Activated naive CD8-positive, alpha-beta T cell treated with anti-CD3 and anti-CD28 coated beads, Interleukin-2, amount 10 ng/mL, durations not matched to agents 7 days and 5 days (primary cell): ENCODE measurements at regions not wholly inside any gene's neighbourhood (a gene's known extent, or its start where the extent isn't known, plus 50 kb on each side); places are given as distances from the start of the nearest gene placed in this dataset.

Experiments used
- ATAC-seq: fragments of 150-1000 bp; cut with Tn5 transposase; one replicate; pipeline ENCODE4 v1.10.0; 2021; ENCODE audit warnings: low read depth, moderate library complexity
- POLR2A ChIA-PET: fragments of 350-600 bp; sonication (Branson Sonifier 250); formaldehyde crosslinking; loops from one replicate; lab custom pipeline; 2021; ENCODE audit warnings: antibody characterized with exemption; lab: Charles Lee
- DNase-seq: peaks from one replicate; pipeline ENCODE4 v3.0.0; 2021
- H3K27ac Mint-ChIP-seq: one replicate; pipeline ENCODE4 v1.8.0; 2022; ENCODE audit warnings: mild to moderate bottlenecking, mixed read lengths
- H3K27me3 Mint-ChIP-seq: one replicate; pipeline ENCODE4 v1.8.0; 2022; ENCODE audit warnings: mild to moderate bottlenecking, moderate library complexity, mixed read lengths
- H3K36me3 Mint-ChIP-seq: one replicate; pipeline ENCODE4 v1.8.0; 2021; ENCODE audit warnings: mild to moderate bottlenecking, mixed read lengths
- H3K4me1 Mint-ChIP-seq: one replicate; pipeline ENCODE4 v1.8.0; 2021; ENCODE audit warnings: mixed read lengths
- H3K4me3 Mint-ChIP-seq: one replicate; pipeline ENCODE4 v1.8.0; 2022; ENCODE audit warnings: mild to moderate bottlenecking, moderate library complexity, mixed read lengths
- H3K9me3 Mint-ChIP-seq: one replicate; pipeline ENCODE4 v1.8.0; 2021; ENCODE audit warnings: mixed read lengths

- Mint-ChIP-seq H3K27ac (no peak overlapping the region), H3K36me3 (no peaks in the 10 kb centered on the region), H3K4me3 (no peak overlapping the region), H3K4me1 (peaks cover 2% of the 10 kb centered on the region), H3K9me3 (peaks cover 4% of the 10 kb centered on the region), H3K27me3 (no peaks in the 10 kb centered on the region)
- no peak for ATAC-seq
- DNase-seq = no peak
- POLR2A ChIA-PET = no interaction called here
Measured at GRCh38 chr2:104641786-104642185, 212.1 kb upstream of the POU3F3 start.

- Mint-ChIP-seq H3K27me3 (peaks cover 4% of the 10 kb centered on the region), H3K9me3 (no peaks in the 10 kb centered on the region), H3K27ac (no peak overlapping the region), H3K4me3 (no peak overlapping the region), H3K36me3 (no peaks in the 10 kb centered on the region), H3K4me1 (no peaks in the 10 kb centered on the region)
- no peak for ATAC-seq
- no peak for DNase-seq
- POLR2A ChIA-PET = no interaction called here
Measured at GRCh38 chr2:104648376-104648775, 205.5 kb upstream of the POU3F3 start.

GRCh38 chr2:104649866-104650265, 204.0 kb upstream of the POU3F3 start:
- H3K4me1 Mint-ChIP-seq = no peaks in the 10 kb centered on the region
- DNase-seq (no peak), ATAC-seq (no peak)
- H3K9me3 Mint-ChIP-seq = no peaks in the 10 kb centered on the region
- H3K27me3 Mint-ChIP-seq = peaks cover 4% of the 10 kb centered on the region
- no peaks in the 10 kb centered on the region for H3K36me3 Mint-ChIP-seq
- H3K27ac Mint-ChIP-seq = no peak overlapping the region
- POLR2A ChIA-PET = no interaction called here
- no peak overlapping the region for H3K4me3 Mint-ChIP-seq

DNA sequence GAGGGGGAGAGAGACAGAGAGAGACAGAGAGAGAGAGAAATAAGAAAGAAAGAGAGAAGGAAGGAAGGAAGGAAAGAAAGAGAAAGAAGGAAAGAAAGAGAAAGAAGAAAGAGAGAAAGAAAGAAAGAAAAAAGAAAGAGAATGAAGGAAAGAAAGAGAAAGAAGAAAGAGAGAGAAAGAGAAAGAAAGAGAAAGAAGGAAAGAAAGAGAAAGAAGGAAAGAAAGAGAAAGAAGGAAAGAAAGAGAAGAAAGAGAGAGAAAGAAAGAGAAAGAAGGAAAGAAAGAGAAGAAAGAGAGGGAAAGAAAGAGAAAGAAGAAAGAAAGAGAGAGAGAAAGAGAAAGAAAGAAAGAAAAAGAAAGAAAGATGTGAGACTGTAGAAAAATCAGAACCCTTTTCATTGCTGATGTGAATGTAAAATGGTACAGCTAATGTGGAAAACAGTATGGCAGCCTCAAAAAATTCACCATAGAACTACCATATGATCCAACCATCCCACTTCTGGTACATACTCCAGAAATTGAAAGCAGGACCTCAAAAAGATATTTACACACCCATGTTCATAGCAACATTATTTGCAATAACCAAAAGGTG, 203.4 kb upstream of the POU3F3 start:
- Mint-ChIP-seq H3K36me3 (no peaks in the 10 kb centered on the region), H3K4me1 (no peaks in the 10 kb centered on the region), H3K27me3 (peaks cover 9% of the 10 kb centered on the region), H3K4me3 (no peak overlapping the region), H3K9me3 (no peaks in the 10 kb centered on the region), H3K27ac (no peak overlapping the region)
- POLR2A ChIA-PET = no interaction called here
- DNase-seq = no peak
- no peak for ATAC-seq

- DNase-seq (no peak), ATAC-seq (no peak)
Measured at GRCh38 chr2:104654811-104655210, 199.1 kb upstream of the POU3F3 start.

GRCh38 chr2:104656571-104657163, 197.2 kb upstream of the POU3F3 start:
- no peak overlapping the region for H3K4me3 Mint-ChIP-seq
- H3K4me1 Mint-ChIP-seq = peaks cover 8% of the 10 kb centered on the region
- H3K36me3 Mint-ChIP-seq = no peaks in the 10 kb centered on the region
- no peak overlapping the region for H3K27ac Mint-ChIP-seq
- DNase-seq (no peak), ATAC-seq (no peak)
- POLR2A ChIA-PET = no interaction called here
- no peaks in the 10 kb centered on the region for H3K9me3 Mint-ChIP-seq
- peaks cover 45% of the 10 kb centered on the region for H3K27me3 Mint-ChIP-seq

More at GRCh38 chr2:104654811-104655210, 199.1 kb upstream of the POU3F3 start:
- H3K4me1 Mint-ChIP-seq = peaks cover 8% of the 10 kb centered on the region
- no peaks in the 10 kb centered on the region for H3K9me3 Mint-ChIP-seq
- H3K27me3 Mint-ChIP-seq = peaks cover 34% of the 10 kb centered on the region
- no peak overlapping the region for H3K27ac Mint-ChIP-seq
- no peaks in the 10 kb centered on the region for H3K36me3 Mint-ChIP-seq
- H3K4me3 Mint-ChIP-seq = no peak overlapping the region
- POLR2A ChIA-PET = no interaction called here

DNA sequence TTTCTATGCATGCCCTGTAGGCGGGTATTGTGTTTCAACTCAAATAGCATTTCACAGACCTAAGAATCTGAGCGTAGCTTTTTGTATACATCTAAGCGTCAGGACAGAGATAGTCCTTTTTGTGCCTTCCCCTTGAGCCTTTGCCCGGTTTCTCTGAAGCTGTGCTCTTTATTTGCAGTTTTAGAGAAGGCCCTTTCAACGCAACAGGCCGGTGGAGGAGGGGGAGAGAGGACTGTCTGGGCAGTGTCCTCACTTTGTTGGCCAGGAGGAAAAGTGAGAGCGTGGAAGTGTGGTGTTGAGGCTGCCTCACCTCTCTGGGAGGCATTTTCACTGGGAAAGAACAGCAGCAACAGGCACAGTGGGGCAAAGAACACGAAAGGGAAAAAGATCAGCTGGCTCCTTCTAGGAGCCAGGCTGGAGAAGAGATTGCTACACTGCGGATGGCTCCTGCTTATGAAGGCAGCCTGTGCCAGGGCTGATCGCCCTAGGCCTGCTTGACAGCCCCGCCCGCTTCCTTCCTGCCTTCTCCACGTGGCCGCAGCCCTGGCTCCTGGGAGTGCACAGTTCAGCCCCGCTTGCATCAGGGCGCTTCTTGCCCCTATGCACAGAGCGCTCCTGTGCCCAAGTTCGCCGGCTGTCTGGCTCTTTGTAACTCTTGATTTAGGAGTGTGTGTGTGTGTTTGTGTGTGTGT, 195.6 kb upstream of the POU3F3 start:
- Mint-ChIP-seq H3K9me3 (no peaks in the 10 kb centered on the region), H3K4me3 (peak overlapping the region; percentile 49), H3K27ac (no peak overlapping the region), H3K36me3 (no peaks in the 10 kb centered on the region), H3K27me3 (peaks cover 45% of the 10 kb centered on the region), H3K4me1 (peaks cover 8% of the 10 kb centered on the region)
- POLR2A ChIA-PET = no interaction called here
- peak; percentile 38 for DNase-seq
- peak; percentile 98 for ATAC-seq

DNA sequence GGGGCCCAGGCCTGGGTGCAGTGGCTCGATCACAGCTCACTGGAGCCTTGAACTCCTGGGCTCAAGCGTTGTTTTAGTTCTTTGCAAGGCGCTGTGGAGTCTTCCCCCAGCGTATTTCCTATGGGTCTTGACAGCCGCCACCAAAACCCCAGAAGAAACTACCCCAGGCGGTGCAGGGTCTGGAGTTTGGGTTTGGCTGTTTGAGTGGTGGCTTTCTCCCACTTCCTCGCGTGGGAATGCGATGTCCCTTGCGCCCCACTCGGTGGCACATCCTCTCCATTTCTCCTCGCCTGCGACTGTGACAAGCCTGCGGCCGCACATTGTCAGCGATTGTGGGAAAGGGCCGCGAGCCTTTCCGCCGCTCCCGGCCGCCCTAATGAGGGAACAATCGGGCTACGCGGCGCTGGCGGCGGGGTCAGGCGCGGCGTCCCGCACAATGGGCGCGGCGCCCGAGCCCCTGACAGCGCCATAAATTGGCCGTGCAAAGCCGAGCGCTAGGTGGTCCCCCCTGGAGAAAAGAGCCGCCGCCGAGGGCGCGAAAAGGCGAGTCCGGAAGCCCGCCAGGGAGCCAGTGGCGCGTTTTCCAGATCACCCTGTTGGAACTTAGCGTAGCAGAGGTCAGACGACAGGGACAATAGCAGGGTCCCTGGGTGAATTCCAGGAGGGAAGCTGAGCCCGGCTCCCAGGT, 194.9 kb upstream of the POU3F3 start:
- Mint-ChIP-seq H3K9me3 (no peaks in the 10 kb centered on the region), H3K4me1 (peaks cover 8% of the 10 kb centered on the region), H3K27me3 (peaks cover 45% of the 10 kb centered on the region), H3K4me3 (no peak overlapping the region), H3K27ac (no peak overlapping the region), H3K36me3 (no peaks in the 10 kb centered on the region)
- POLR2A ChIA-PET = no interaction called here
- ATAC-seq = no peak
- no peak for DNase-seq

- DNase-seq (no peak), ATAC-seq (no peak)
- H3K36me3 Mint-ChIP-seq = no peaks in the 10 kb centered on the region
- H3K4me1 Mint-ChIP-seq = peaks cover 8% of the 10 kb centered on the region
- peaks cover 40% of the 10 kb centered on the region for H3K27me3 Mint-ChIP-seq
- POLR2A ChIA-PET = no interaction called here
- no peak overlapping the region for H3K27ac Mint-ChIP-seq
- H3K9me3 Mint-ChIP-seq = no peaks in the 10 kb centered on the region
- H3K4me3 Mint-ChIP-seq = no peak overlapping the region
Measured at GRCh38 chr2:104660991-104661390, 192.9 kb upstream of the POU3F3 start.

GRCh38 chr2:104664672-104665071, 189.2 kb upstream of the POU3F3 start:
- peaks cover 20% of the 10 kb centered on the region for H3K27me3 Mint-ChIP-seq
- DNase-seq (no peak), ATAC-seq (no peak)
- POLR2A ChIA-PET = no interaction called here
- no peaks in the 10 kb centered on the region for H3K9me3 Mint-ChIP-seq
- no peaks in the 10 kb centered on the region for H3K36me3 Mint-ChIP-seq
- H3K27ac Mint-ChIP-seq = no peak overlapping the region
- no peak overlapping the region for H3K4me3 Mint-ChIP-seq
- H3K4me1 Mint-ChIP-seq = no peaks in the 10 kb centered on the region

- Mint-ChIP-seq H3K27ac (no peak overlapping the region), H3K4me1 (no peaks in the 10 kb centered on the region), H3K27me3 (peaks cover 4% of the 10 kb centered on the region), H3K4me3 (no peak overlapping the region), H3K9me3 (no peaks in the 10 kb centered on the region), H3K36me3 (no peaks in the 10 kb centered on the region)
- DNase-seq (no peak), ATAC-seq (no peak)
- POLR2A ChIA-PET = no interaction called here
Measured at GRCh38 chr2:104668631-104669030, 185.3 kb upstream of the POU3F3 start.

DNA sequence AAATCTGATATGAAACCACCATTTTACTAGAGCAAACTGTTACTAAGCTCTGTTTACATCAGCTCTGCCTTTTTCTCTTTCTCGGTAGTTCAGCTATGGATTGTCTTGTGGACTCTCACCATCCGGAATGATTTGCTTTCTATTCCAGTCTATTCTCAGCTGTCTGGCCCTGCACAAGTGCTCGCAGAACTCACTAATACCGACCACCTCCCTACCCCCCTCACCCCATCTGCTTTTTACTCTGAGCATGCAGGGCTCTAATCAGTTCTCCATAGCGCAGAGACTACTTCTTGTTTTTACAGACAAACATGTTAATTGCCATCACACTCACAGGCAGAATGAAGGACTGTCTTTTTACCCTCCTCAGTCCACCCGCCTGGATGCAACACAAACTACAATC, 180.7 kb upstream of the POU3F3 start:
- Mint-ChIP-seq H3K27me3 (no peaks in the 10 kb centered on the region), H3K9me3 (no peaks in the 10 kb centered on the region), H3K4me1 (no peaks in the 10 kb centered on the region), H3K4me3 (no peak overlapping the region), H3K36me3 (no peaks in the 10 kb centered on the region), H3K27ac (no peak overlapping the region)
- no peak for ATAC-seq
- POLR2A ChIA-PET = no interaction called here
- no peak for DNase-seq

DNA sequence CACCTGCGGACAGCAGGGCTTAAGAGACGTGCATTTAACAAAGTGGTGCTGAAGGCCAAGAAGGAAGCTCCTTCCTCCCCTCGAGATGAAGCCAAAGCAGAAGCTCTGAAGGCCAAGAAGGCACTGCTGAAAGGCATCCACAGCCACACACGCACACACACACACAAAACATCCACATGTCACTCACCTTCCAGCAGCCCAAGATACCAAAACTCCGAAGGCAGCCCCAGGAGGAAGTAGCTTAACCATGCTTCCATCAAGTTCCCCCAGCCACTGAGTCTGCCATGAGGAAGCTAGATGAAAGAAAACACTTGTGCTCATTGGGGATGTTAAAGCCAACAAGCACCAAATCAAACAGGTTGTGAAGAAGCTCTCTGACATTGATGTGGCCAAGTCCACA, 175.7 kb upstream of the POU3F3 start:
- ATAC-seq = no peak
- no peaks in the 10 kb centered on the region for H3K9me3 Mint-ChIP-seq
- POLR2A ChIA-PET = no interaction called here
- H3K36me3 Mint-ChIP-seq = no peaks in the 10 kb centered on the region
- no peak for DNase-seq
- no peaks in the 10 kb centered on the region for H3K4me1 Mint-ChIP-seq
- H3K27me3 Mint-ChIP-seq = no peaks in the 10 kb centered on the region
- no peak overlapping the region for H3K27ac Mint-ChIP-seq
- no peak overlapping the region for H3K4me3 Mint-ChIP-seq

- H3K4me1 Mint-ChIP-seq = no peaks in the 10 kb centered on the region
- H3K4me3 Mint-ChIP-seq = no peak overlapping the region
- no peaks in the 10 kb centered on the region for H3K36me3 Mint-ChIP-seq
- POLR2A ChIA-PET = no interaction called here
- DNase-seq (no peak), ATAC-seq (no peak)
- H3K27ac Mint-ChIP-seq = no peak overlapping the region
- no peaks in the 10 kb centered on the region for H3K27me3 Mint-ChIP-seq
- no peaks in the 10 kb centered on the region for H3K9me3 Mint-ChIP-seq
Measured at GRCh38 chr2:104685591-104685990, 168.3 kb upstream of the POU3F3 start.
